ENCODE measurements at regions not wholly inside any gene's neighbourhood (a gene's known extent, or its start where the extent isn't known, plus 50 kb on each side); places are given as distances from the start of the nearest gene placed in this dataset.

DNA sequence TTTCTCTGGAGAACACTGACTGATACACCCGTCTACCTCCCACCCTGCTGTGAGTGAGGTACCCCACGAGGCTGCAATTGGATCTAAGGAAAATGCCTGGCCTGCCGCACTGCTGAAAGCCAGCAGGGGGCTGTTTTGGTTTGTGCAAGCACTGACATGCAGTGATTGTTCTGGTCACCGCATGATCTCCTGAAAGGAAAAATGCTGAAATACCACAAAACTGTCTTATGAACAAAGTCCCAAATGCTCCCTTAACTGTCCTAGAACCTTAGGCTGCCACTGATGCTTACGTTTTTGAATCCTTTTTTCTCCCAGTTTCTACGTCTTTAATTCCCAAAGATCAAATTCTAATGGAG is 132.7 kb downstream of the JCAD start:
- DNase-seq (ENCODE audit: extremely low read depth in 1 of 11, low read depth in 9 of 11, low spot score in 4 of 11) = peak in 1 of 11 donors; percentile 29

DNA sequence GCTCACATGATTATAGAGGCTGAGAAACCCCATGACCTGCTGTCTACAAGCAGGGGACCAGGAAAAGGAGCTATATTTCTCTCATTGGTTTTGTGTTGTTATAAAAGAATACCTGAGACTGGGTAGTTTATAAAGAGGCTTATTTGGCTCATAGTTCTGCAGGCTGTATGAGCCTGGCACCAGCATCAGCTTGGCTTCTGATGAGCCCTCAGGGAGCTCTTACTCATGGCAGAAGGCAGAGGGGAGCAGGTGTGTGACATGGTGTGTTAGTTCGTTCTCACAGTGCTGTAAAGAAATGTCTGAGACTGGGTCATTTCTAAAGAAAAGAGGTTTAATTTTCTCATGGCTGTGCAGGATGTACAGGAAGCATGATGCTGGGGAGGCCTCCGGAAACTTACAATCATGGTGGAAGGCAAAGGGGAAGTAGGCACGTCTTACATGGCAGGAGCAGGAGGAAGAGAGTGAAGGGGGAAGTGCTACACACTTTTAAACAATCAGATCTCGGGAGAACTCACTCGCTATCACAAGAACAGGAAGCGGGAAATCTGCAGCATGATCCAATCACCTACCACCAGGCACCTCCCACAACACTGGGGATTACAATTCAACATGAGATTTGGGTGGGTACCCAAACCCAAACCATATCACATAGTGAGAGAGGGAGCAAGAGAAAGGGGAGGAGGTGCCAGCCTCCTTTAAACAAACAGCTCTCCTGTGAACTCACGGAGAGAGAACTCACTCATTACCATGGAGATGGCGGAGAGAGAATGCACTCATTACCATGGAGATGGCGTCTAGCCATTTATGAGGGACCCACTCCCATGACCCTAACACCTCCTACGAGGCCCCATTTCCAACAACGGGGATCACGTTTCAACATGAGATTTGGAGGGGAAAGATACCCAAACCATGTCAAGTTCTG is 133.4 kb downstream of the JCAD start:
- no peak for DNase-seq (ENCODE audit: extremely low read depth in 1 of 11, low read depth in 9 of 11, low spot score in 4 of 11)

DNA sequence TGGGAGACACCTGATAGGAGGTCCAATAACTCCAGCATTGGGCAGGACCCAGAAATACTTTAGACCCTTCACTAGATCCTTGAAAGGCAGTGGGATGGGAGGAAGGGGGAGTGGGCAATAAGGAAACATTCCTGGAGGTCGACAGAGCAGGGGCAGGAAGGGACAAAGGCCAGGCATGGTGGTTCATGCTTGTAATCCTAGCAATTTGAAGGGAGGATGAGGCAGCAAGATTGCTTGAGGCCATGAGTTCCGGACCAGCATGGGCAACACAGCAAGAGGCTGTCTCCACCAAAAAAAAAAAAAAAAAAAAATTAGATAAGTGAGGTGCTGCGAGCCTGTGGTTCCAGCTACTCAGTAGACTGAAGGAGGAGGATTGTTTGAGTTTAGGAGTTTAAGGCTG is 134.9 kb downstream of the JCAD start:
- no peak for DNase-seq (ENCODE audit: extremely low read depth in 1 of 11, low read depth in 9 of 11, low spot score in 4 of 11)

DNA sequence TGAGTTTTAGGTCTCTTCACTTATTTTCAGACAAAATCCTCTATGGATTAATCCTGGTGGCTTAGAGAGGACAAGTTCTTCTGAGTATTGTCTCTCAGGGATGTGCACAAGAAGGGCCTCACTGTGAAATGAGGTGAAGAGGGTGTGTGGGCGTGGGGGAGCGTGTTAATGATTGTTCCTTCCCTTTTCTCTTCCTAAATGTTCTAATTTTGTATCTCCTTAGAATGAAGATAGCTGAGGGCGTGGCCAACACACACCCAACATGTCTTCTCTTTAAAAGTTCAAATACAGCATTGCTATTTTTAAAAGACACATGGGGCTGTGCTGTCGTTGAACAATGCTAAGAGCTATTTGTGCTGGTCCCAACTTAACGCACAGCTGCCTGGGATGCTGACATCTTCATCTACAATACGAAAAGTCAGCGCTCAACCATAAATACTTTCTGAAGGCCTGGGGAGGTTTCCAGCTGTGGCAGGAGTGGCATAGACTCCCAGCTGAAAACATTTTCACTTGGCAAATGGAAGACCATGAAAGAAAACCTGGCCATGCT is 135.9 kb downstream of the JCAD start:
- DNase-seq (ENCODE audit: extremely low read depth in 1 of 11, low read depth in 9 of 11, low spot score in 4 of 11) = no peak

DNA sequence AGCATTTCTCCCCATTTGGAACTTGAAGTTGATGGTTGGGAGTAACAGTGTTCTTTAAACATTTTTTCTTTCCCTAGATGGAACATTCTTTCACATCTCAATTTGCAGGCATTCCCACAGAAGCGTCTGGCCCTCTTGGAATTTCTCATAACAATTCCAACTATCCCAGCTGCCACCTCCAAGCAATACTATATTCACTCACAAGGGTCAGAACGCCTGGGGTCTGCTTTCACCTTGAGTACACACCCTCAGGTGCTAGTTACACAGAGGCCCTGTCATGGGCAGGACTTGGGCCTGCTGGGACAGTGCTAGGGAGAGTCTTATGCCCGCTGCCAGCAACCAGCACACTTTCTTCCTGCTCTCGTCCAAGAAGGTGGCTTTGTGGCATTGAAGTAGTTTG is 136.5 kb downstream of the JCAD start:
- DNase-seq (ENCODE audit: extremely low read depth in 1 of 11, low read depth in 9 of 11, low spot score in 4 of 11) = no peak

DNA sequence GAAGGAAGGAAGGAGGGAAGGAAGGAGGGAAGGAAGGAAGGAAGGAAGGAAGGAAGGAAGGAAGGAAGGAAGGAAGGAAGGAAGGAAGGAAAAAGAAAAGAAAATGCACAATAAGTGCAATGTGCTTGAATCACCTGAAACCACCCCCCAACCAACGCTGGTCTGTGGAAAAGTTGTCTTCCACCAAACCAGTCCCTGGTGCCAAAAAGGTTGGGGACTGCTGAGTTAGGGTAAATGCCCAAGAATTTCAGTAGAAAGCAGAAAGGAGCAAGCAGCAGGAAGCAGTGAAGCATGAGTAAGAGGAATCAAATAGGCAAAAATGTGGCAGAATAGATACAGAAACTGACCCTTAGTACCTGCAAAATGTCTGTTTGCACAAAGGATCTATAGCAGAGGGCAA is 137.2 kb downstream of the JCAD start:
- no peak for DNase-seq (ENCODE audit: extremely low read depth in 1 of 11, low read depth in 9 of 11, low spot score in 4 of 11)

DNA sequence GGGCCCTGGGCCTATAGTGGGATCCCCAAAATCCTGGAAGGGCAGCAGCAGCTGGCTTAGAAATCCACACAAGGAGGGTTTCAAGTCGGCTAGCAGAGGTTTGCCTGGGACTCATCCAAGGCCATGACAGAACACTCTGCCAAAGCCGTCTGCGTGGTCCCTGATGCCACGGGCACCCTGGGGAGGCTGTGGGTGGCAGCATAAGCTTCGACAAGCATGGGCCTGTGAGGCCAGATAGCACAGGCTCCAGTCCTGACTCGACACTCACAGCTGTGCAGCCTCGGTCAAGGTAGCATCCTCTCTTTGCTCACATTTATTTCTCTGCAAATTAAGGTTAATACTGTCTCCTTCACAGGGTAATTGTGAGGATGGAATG is 138.3 kb downstream of the JCAD start:
- no peak for DNase-seq (ENCODE audit: extremely low read depth in 1 of 11, low read depth in 9 of 11, low spot score in 4 of 11)

DNA sequence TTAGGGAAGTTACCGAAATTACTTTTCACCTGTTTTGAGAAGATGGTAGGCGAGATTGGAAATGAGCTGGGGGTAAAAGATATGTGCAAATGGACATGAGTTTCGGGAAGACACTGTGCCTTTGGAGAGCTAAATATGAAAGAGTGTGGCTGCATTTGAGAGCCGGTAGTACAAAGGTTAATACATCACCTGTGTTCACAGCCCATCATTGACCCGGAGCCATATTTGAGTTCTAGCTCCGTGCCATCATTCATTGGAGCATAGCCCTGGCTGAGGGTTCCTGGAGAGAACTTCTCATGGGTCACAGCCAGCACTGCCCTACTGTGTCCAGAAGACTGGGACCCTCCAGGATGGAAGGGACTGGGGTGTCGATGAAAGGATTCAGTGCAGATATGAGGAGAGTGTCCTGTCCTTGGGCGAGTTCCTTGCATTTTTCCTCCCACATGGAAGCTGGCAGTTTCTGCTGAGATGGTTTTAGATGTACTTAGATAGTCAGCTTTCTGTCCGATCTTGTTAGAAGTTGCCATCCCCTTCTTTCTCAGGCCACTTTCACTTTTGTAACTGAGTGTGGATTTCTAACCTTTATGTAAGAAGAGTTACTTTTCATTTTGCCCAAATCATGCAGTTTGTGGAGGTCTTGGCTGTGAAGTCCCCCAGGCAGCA is 138.8 kb downstream of the JCAD start:
- no peak for DNase-seq (ENCODE audit: extremely low read depth in 1 of 11, low read depth in 9 of 11, low spot score in 4 of 11)

DNA sequence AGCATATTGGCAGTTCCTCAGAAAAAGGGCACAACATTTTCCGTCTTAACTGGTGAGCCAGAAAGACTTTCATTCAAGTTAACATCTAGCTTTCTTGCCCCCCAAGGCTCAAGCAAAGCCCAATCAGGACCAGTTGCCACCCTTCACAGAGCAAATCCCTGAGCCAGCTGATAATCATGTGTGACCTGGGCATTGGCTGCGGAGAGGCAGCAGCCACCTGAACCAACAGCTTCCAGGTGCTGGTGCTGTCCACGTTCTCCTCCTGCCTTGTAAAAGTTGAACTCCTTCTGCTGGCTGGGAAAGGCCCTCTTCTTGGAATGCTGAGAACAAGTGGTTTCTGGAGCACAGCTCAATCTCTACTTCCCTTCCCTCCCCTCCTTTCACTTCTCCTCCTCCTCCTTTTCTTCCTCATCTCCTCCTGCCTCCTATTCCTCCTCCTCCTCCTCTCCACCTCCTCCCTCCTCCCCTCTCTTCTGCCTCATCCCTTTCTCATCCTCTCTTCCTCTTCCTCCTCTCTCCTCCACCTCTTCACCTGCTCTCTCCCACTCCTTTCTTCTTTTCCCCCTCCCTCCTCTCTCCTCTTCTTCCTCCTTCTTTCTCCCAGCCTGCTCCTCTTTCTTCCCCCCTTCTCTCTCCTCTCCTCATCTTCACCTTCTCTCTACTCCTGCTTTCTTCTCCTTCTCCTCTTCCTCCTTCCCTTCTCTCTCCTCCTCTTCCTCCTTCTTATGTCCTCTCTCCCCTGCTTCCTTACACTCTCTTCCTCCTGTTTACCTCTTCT is 140.6 kb downstream of the JCAD start:
- DNase-seq (ENCODE audit: extremely low read depth in 1 of 11, low read depth in 9 of 11, low spot score in 4 of 11) = no peak

DNA sequence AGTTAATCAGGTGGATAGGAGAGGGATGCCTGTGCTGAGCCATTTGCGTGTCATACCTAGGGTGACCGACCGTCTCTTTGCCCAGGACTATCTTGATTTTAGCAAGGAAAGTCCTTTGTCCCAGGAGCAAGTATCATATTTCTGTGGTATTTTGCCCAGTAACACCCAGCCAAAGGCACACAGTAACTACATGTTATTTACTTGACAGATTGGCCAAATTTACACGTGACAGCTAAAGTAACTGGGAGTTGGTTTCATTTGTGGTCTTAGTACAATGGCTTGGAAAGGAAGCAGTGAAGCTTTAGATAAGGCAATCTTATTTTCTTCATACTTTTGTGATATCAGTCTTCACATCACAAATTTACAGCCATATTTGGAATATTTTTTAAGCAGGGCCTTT is 142.1 kb downstream of the JCAD start:
- no peak for DNase-seq (ENCODE audit: extremely low read depth in 1 of 11, low read depth in 9 of 11, low spot score in 4 of 11)

DNA sequence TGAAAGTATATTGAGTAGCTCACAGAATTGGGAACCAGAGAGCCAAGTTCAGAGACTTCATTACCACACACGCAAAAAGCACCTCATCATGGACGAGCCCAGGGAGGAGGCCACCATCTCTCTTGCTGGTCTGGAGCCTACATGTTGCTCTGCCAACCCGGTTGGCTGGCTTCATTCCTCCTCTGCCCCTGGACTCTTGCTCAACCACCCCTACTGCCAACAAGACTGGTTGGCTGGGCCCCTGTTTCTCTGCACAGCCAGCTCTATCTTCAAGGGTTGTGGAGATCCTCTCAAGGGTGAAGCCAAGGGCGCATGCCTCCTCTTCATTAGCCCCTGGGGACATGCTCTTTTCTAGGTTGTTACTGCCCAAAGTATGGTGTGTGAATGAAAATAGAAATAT is 142.7 kb downstream of the JCAD start:
- no peak for DNase-seq (ENCODE audit: extremely low read depth in 1 of 11, low read depth in 9 of 11, low spot score in 4 of 11)

DNA sequence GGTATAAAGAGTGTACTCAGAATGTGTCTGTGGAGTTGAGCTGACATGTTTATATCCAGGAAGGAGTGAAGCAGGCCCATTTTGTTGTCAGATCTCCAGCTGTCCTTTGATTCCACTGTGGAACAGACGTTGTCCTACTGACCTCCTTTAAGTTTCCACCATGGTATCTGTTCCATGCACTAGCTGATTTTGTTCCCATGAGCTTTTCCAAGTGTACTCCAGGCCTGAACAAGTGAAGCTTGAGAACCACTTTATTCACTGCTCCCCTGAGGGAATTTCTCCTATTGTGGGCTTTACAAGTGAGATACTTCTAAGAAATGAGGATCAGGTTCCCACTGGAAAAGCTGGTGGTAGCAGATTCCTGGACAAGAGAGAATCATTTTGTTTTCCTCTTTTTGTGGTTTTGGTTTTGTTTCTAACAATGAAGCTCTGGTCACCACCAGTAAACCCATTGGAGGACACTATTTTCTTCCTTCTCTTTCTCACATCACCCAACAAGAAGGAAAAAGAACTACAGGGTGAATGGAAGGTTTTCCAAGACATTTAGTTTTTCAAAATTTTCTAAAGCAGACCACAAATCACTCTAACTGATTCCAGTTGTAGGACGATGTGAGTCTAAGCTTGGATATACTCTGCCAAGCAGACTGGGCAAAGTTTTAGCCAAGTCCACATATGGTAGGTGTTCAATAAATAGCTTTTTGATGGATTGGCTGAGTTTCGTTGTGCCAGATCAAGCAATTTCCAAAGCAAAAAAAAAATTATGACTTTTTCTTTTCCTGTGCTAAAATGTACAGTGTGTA is 144.2 kb downstream of the JCAD start:
- no peak for DNase-seq (ENCODE audit: extremely low read depth in 1 of 11, low read depth in 9 of 11, low spot score in 4 of 11)

DNA sequence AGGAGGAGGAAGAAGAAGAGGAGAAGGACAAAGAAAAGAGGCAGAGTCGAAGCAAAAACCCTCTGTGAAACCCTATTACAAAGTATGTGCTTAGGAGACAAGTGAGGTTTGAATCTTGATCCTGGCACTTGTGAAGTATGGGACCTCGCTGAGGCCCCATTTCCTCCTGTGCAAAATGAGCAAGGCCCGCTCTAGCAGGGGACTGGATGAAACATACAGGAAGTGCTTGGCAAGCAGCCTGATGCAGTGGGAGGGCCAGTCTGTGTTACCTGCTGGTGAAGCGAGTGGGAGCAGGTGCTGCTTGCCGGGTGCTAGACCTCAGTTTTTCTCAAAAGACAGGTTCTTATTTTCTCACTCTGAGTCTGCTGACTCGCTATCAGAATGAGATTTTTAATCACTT is 150.4 kb downstream of the JCAD start:
- DNase-seq (ENCODE audit: extremely low read depth in 1 of 11, low read depth in 9 of 11, low spot score in 4 of 11) = no peak

DNA sequence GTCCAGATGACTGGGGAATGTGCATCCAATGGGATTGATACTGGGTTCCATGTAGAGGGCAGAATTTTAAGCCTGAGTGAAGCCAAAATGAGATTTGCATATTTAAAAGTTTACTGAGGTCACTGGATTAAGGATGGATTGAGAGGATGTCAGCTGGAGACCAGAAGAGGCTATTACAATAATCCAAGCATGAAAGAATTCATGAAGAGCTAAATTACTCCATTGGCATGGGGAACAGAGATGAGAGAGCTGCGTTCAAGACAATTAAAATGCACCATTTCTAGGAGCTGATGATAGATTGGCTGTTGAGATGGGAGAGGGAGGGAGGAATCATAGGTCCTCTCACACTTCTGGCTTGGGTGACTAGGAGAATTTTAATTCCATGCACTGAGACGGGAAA is 158.5 kb downstream of the JCAD start:
- no peak for DNase-seq (ENCODE audit: extremely low read depth in 1 of 11, low read depth in 9 of 11, low spot score in 4 of 11)

DNA sequence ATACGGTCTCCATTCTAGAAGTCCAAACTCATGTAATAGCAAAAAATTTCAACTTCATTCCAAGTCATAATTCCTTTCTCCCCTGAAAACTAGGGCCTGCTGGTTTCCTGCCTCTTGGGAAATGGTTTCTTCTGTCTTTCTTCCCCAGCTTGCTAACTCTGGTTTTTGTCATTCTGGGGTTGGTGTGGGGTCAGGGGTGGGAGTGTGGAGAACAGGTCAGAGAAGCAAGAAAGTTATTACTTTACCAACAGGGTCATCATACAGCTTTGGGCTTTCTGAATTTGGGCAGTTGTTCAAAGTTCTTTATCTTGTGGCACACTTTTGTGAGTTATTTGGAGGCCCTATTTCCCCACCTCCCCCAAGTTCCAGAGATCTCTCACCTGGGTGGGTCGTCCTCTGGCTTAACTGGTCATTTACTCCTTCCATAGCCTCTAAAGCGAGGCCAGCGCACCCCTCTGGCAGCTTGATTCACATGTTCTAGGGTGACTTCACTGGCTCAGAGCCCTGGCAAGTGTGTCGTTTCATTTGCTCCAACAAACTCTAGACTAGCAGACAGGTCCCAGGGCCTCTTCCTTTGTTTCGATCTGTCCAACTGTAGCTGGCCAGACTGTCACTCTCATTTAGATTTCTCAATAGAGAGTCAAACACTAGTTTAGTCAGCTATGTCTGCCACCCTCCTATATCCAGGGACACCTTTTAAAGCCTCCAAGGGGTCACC is 161.2 kb downstream of the JCAD start:
- DNase-seq (ENCODE audit: extremely low read depth in 1 of 11, low read depth in 9 of 11, low spot score in 4 of 11) = no peak

DNA sequence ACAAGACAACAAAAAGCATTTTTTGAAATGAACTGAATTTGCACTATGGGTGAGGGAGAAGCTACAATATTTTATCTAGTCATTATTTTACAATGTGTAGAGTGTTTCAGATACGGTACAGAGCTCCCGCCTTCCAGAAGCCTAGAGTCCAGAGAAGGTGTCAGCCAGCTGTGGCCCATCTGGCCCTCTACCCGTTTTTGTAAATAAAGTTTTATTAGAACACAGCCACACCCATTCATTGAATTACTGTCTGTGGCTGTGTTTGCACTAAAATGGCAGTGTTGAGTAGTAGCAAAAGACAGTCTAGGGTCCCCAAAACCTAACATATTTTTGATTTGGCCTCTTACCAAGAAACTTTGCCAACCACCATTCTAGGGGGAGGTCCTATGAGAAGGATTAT is 162.0 kb downstream of the JCAD start:
- no peak for DNase-seq (ENCODE audit: extremely low read depth in 1 of 11, low read depth in 9 of 11, low spot score in 4 of 11)

DNA sequence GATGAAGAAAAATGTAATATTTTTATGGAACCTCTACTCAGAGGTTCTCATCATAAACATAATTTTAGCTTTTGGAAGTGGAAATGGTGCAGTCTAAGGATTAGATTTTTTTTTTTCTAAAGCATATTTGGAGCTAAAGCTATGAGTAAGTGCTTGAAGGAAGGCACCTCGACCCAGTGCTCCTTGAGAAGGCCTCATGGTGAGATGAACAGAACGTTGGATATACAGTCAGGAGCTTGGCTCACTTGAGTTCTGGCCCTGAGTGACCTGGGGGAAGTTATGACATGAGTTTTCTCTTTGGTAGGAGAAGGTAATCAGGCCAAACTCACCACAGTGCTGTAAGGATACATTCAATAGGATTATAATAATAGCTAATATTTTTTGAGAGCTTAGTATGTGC is 163.3 kb downstream of the JCAD start:
- DNase-seq (ENCODE audit: extremely low read depth in 1 of 11, low read depth in 9 of 11, low spot score in 4 of 11) = no peak

DNA sequence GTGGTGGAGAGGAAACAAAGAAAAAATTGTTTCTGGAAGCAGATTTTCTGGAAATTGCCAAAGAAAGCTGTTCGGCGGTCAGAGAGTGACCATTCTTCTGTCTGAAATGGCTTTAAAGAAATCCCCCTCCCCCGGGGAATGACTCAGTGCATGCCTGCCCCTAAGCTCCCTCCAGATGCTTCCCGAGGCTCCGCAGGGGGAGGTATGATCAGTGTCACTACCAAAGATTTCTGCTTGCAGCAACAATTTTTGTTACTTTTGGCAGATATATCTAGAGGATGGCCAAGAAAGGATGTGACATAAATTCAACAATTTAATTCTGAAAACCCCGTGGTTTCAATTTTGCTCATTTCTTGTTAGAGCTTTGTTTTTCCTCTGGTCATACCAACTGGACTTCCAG is 163.9 kb downstream of the JCAD start:
- DNase-seq (ENCODE audit: extremely low read depth in 1 of 11, low read depth in 9 of 11, low spot score in 4 of 11) = peak in 5 of 11 donors; percentile 32 to 69 (median 62)

Data from renal cortex interstitium (tissue), 11 donors.